Trophoblast cell (in vitro differentiated cells and primary cell): ENCODE measurements at regions not wholly inside any gene's neighbourhood (a gene's known extent, or its start where the extent isn't known, plus 50 kb on each side); places are given as distances from the start of the nearest gene placed in this dataset.

Experiments used
- DNase-seq, 2 donors: peaks; one replicate each; pipeline ENCODE4 v3.0.0-alpha.2; 2016
- H2AFZ ChIP-seq: 2 replicates; pipeline ENCODE4 v1.6.1; 2013; ENCODE audit warnings: low read length, moderate library complexity, mild to moderate bottlenecking; ENCODE audit not compliant: insufficient read depth, poor library complexity
- H2AK5ac ChIP-seq: 2 replicates; pipeline ENCODE4 v1.6.1; 2013; ENCODE audit warnings: mild to moderate bottlenecking, low read length
- H2BK120ac ChIP-seq: 2 replicates; pipeline ENCODE4 v1.6.1; 2013; ENCODE audit warnings: low read length, mild to moderate bottlenecking, moderate library complexity; ENCODE audit not compliant: insufficient read depth, poor library complexity
- H2BK12ac ChIP-seq: 2 replicates; pipeline ENCODE4 v1.6.1; 2013; ENCODE audit warnings: mild to moderate bottlenecking, low read length, moderate library complexity
- H2BK5ac ChIP-seq: 2 replicates; pipeline ENCODE4 v1.6.1; 2013; ENCODE audit warnings: low read length, low read depth, moderate library complexity, mild to moderate bottlenecking; ENCODE audit not compliant: poor library complexity
- H3K14ac ChIP-seq: 2 replicates; pipeline ENCODE4 v1.6.1; 2013; ENCODE audit warnings: mild to moderate bottlenecking, low read length
- H3K18ac ChIP-seq: 2 replicates; pipeline ENCODE4 v1.6.1; 2013; ENCODE audit warnings: mild to moderate bottlenecking, low read length
- H3K23ac ChIP-seq: 2 replicates; pipeline ENCODE4 v1.6.1; 2013; ENCODE audit warnings: low read length
- H3K27ac ChIP-seq: 2 replicates; pipeline ENCODE4 v1.5.1; 2013; ENCODE audit warnings: low read depth, mild to moderate bottlenecking, inconsistent platforms, low read length, moderate library complexity
- H3K27me3 ChIP-seq: 2 replicates; pipeline ENCODE4 v1.6.1; 2013; ENCODE audit warnings: inconsistent platforms, mild to moderate bottlenecking, low read length, moderate library complexity; ENCODE audit not compliant: insufficient read depth
- H3K36me3 ChIP-seq, 2 experiments: 1 replicate in 1 of 2; 2 replicates in 1 of 2; pipeline ENCODE4 v1.6.1; 2013; ENCODE audit warnings: low read length in 2 of 2, mild to moderate bottlenecking in 2 of 2, moderate library complexity in 1 of 2; ENCODE audit not compliant: insufficient read depth in 2 of 2, control insufficient read depth in 1 of 2
- H3K4ac ChIP-seq: 2 replicates; pipeline ENCODE4 v1.6.1; 2013; ENCODE audit warnings: low read depth, mild to moderate bottlenecking, low read length, moderate library complexity
- H3K4me1 ChIP-seq, 2 experiments: 1 replicate in 1 of 2; 2 replicates in 1 of 2; pipeline ENCODE4 v1.6.1; 2013; ENCODE audit warnings: low read length in 2 of 2, mild to moderate bottlenecking in 2 of 2, moderate library complexity in 1 of 2; ENCODE audit not compliant: insufficient read depth in 2 of 2, control insufficient read depth in 1 of 2
- H3K4me2 ChIP-seq: 2 replicates; pipeline ENCODE4 v1.6.1; 2013; ENCODE audit warnings: inconsistent platforms, mild to moderate bottlenecking, low read length, moderate library complexity
- H3K4me3 ChIP-seq: 2 replicates; pipeline ENCODE4 v1.5.1; 2013; ENCODE audit warnings: mild to moderate bottlenecking, low read depth, low read length, inconsistent platforms
- H3K79me1 ChIP-seq: one replicate; pipeline ENCODE4 v1.6.1; 2013; ENCODE audit warnings: low read length
- H3K79me2 ChIP-seq: 2 replicates; pipeline ENCODE4 v1.6.1; 2013; ENCODE audit warnings: low read length, mild to moderate bottlenecking; ENCODE audit not compliant: control insufficient read depth, insufficient read depth, poor library complexity
- H3K9ac ChIP-seq: 2 replicates; pipeline ENCODE4 v1.6.1; 2013; ENCODE audit warnings: mild to moderate bottlenecking, low read length
- H3K9me3 ChIP-seq: 2 replicates; pipeline ENCODE4 v1.6.1; 2013; ENCODE audit warnings: low read depth, mild to moderate bottlenecking, control low read depth, inconsistent platforms, low read length; ENCODE audit not compliant: insufficient read depth
- H4K12ac ChIP-seq: 2 replicates; pipeline ENCODE4 v1.6.1; 2013; ENCODE audit warnings: low read depth, mild to moderate bottlenecking, low read length, moderate library complexity
- H4K8ac ChIP-seq: 2 replicates; pipeline ENCODE4 v1.6.1; 2013; ENCODE audit warnings: low read depth, mild to moderate bottlenecking, low read length, moderate library complexity
- H4K91ac ChIP-seq: one replicate; pipeline ENCODE4 v1.6.1; 2013; ENCODE audit warnings: low read depth, mild to moderate bottlenecking, low read length, moderate library complexity
- WGBS: extraction: QIAGEN DNeasy Blood & Tissue Kit; methylation state at CpG from one replicate; pipeline ENCODE4 v1.1.7; 2013; ENCODE audit warnings: missing lambda C conversion rate; ENCODE audit not compliant: insufficient read length, insufficient coverage; ENCODE audit errors: extremely low coverage; 5-methylcytosine and 5-hydroxymethylcytosine counted together

DNA sequence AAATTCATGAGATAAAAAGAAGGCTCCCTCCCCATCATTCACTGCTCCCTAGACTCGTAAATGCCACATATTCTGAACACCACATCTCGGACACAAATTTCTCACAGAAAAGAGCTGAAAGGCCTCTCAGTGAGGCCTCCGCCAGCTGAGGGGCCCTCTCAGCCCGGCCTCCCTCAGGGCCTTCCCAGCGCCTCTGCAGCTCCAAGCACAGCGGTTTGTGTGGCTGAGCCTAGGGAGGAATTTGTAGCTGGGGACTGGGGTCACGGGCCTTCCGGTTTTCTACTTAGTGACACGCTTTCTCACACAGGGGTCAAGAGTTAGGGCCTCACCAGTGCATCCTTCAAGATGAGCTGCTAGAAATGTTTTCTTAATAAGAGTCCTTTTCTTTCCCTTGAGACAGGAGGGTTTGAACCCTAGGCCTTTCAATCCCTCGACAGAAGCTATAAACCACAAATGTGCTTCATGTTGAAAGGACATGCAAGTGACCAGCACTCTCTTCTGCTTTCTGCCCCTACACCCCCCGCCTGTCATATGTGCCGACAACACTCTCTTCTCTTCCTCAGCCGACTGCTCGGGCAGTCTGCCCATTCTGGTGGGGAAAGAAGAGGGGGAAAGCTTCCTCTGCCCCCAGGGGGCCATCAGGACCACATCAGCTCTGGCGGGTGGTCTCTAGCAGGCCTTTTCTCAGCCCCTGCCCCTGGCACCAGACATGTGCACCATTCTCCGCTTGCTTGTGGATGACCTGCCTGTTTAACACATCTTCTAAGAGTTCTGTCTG is 104.9 kb downstream of the CHIC2 start:
- H2AK5ac ChIP-seq: no peak overlapping the region

DNA sequence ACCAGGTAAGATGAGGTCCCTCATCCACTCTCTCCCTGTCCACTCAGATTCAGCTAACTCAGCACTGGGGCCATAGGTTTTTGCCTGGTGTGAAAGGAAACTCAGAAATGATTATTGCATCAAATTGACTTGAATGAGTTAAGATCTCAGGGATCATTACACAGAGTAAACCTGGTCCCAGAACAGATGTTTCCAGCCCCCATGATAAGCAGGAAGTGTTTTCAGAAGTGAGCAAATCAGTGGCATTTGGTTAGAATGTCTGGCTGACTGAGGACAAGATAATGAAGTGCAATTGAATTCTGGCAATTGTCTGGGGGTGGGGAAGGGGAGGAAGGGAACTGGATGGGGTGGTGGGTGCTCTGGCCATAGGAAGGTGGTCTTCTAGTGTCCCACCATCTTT is 108.0 kb downstream of the CHIC2 start:
- peak overlapping the region; percentile 60 for H4K91ac ChIP-seq
- no peak overlapping the region for H2AK5ac ChIP-seq
- H3K79me1 ChIP-seq: peaks cover 9% of the 10 kb centered on the region
- H3K4ac ChIP-seq: no peak overlapping the region
- no peak overlapping the region for H3K14ac ChIP-seq
- no peak overlapping the region for H2AFZ ChIP-seq
- H2BK120ac ChIP-seq: no peak overlapping the region
- H3K79me2 ChIP-seq: no peaks in the 10 kb centered on the region
- H3K4me3 ChIP-seq: no peak overlapping the region
- H3K27ac ChIP-seq: peak overlapping the region; percentile 81
- no peak overlapping the region for H4K8ac ChIP-seq
- no peaks in the 10 kb centered on the region for H3K9me3 ChIP-seq
- H3K4me1 ChIP-seq: peaks cover 8 to 30% of the 10 kb centered on the region in 2 experiments
- H3K18ac ChIP-seq: no peak overlapping the region
- H3K9ac ChIP-seq: no peak overlapping the region
- H2BK12ac ChIP-seq: peak overlapping the region; percentile 52
- no peaks in the 10 kb centered on the region for H3K36me3 ChIP-seq
- H4K12ac ChIP-seq: no peak overlapping the region
- no peaks in the 10 kb centered on the region for H3K27me3 ChIP-seq
- no peak overlapping the region for H2BK5ac ChIP-seq
- peak in 1 of 2 donors; percentile 30 for DNase-seq
- H3K4me2 ChIP-seq: peak overlapping the region; percentile 16
- no peak overlapping the region for H3K23ac ChIP-seq

More for the DNA sequence above, 104.9 kb downstream of the CHIC2 start:
- Histone ChIP-seq H3K36me3 (no peaks in the 10 kb centered on the region), H4K12ac (no peak overlapping the region), H3K4me3 (no peak overlapping the region), H3K9ac (no peak overlapping the region), H3K4me2 (no peak overlapping the region), H2BK5ac (peak overlapping the region; percentile 57), H2BK12ac (peak overlapping the region; percentile 87), H2BK120ac (peak overlapping the region; percentile 74), H2AFZ (peak overlapping the region; percentile 27), H3K14ac (peak overlapping the region; percentile 39), H3K4ac (no peak overlapping the region), H3K4me1 (peaks cover 13 to 42% of the 10 kb centered on the region in 2 experiments), H3K23ac (no peak overlapping the region), H3K79me2 (no peaks in the 10 kb centered on the region), H3K18ac (peak overlapping the region; percentile 38), H4K91ac (peak overlapping the region; percentile 75), H3K27ac (peak overlapping the region; percentile 38), H3K27me3 (no peaks in the 10 kb centered on the region), H3K9me3 (no peaks in the 10 kb centered on the region), H4K8ac (peak overlapping the region; percentile 67), H3K79me1 (peaks cover 15% of the 10 kb centered on the region)
- WGBS: no CpG with 5 or more reads among the region's 16 CpGs
- no peak for DNase-seq

DNA sequence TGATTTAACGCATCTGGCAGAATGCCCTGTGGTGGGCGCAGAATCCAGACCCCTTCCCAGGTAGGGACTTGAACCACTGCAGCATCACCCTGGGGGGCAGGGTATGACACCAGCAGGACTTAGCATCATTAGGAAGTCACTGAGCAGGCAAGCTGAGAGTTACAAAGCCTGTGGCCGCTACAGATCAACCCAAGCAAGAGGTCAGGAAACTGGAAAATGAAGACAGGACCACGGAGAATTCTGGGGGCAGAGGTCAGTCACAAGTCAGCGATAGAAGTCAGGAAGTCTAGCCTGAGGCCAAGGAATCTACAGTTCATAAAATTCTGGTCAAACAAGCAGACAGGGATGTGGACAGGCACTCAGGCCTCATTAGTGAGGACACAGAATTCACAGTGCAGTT is 108.4 kb downstream of the CHIC2 start:
- Histone ChIP-seq H2AFZ (no peak overlapping the region), H2BK5ac (no peak overlapping the region), H4K12ac (no peak overlapping the region), H3K4ac (no peak overlapping the region), H3K79me1 (peaks cover 9% of the 10 kb centered on the region), H2BK12ac (peak overlapping the region; percentile 52), H3K9ac (no peak overlapping the region), H2AK5ac (no peak overlapping the region), H3K18ac (no peak overlapping the region), H3K4me1 (peaks cover 8 to 30% of the 10 kb centered on the region in 2 experiments), H3K9me3 (no peaks in the 10 kb centered on the region), H3K4me2 (peak overlapping the region; percentile 16), H4K91ac (no peak overlapping the region), H3K79me2 (no peaks in the 10 kb centered on the region), H2BK120ac (no peak overlapping the region), H3K27me3 (no peaks in the 10 kb centered on the region), H3K23ac (no peak overlapping the region), H3K36me3 (no peaks in the 10 kb centered on the region), H3K27ac (peak overlapping the region; percentile 81), H3K4me3 (no peak overlapping the region), H4K8ac (no peak overlapping the region), H3K14ac (no peak overlapping the region)
- no CpG with 5 or more reads among the region's 5 CpGs for WGBS
- peak in 1 of 2 donors; percentile 59 for DNase-seq

DNA sequence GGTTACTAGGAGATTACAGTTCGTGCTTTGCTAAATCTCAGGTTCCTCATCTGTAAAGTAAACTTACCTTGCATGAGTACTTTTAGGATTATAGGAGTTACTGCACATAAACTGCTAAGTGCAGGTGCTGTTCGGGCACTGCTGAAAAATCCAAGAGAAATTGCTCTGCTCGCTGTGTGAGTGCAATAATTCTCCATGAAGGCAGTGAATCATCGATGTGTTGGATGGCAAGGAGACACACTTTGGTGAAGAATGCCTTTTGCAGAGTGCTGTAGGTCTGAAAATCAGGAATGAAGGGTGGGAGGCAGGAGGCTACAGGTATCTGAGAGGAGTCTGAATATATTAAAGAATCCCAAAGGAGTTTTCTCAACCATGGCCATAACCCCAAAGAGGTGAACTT is 113.0 kb downstream of the CHIC2 start:
- Histone ChIP-seq H2AK5ac (no peak overlapping the region), H3K9me3 (no peaks in the 10 kb centered on the region), H3K27me3 (no peaks in the 10 kb centered on the region), H3K36me3 (no peaks in the 10 kb centered on the region), H2BK5ac (no peak overlapping the region), H3K4me2 (no peak overlapping the region), H2BK12ac (no peak overlapping the region), H3K23ac (no peak overlapping the region), H3K18ac (no peak overlapping the region), H3K4me3 (no peak overlapping the region), H4K8ac (no peak overlapping the region), H3K14ac (no peak overlapping the region), H3K79me1 (peaks cover under 1% of the 10 kb centered on the region), H3K27ac (no peak overlapping the region), H4K91ac (no peak overlapping the region), H3K79me2 (no peaks in the 10 kb centered on the region), H2BK120ac (no peak overlapping the region), H3K4ac (no peak overlapping the region), H4K12ac (no peak overlapping the region), H3K4me1 (peaks cover 2 to 12% of the 10 kb centered on the region in 2 experiments), H3K9ac (no peak overlapping the region), H2AFZ (no peak overlapping the region)
- no peak for DNase-seq
- no CpG with 5 or more reads among the region's 4 CpGs for WGBS
